Ishikawa (cell line): ENCODE measurements at regions not wholly inside any gene's neighbourhood (a gene's known extent, or its start where the extent isn't known, plus 50 kb on each side); places are given as distances from the start of the nearest gene placed in this dataset.

Source experiments
- CEBPB ChIP-seq: IDR thresholded peaks from 2 replicates; pipeline ENCODE4 v1.6.1; 2012
- EGR1 ChIP-seq: IDR thresholded peaks from 2 replicates; pipeline ENCODE4 v1.6.1; 2012
- EP300 ChIP-seq: IDR thresholded peaks from 2 replicates; pipeline ENCODE4 v1.6.1; 2012; ENCODE audit warnings: borderline replicate concordance
- FOXM1 ChIP-seq: IDR thresholded peaks from 2 replicates; pipeline ENCODE4 v1.6.1; 2012; ENCODE audit warnings: low read depth, borderline replicate concordance
- NFIC ChIP-seq: IDR thresholded peaks from 2 replicates; pipeline ENCODE4 v1.6.1; 2012
- RAD21 ChIP-seq: IDR thresholded peaks from 2 replicates; pipeline ENCODE4 v1.6.1; 2012; ENCODE audit warnings: low read depth
- TAF1 ChIP-seq: IDR thresholded peaks from 2 replicates; pipeline ENCODE4 v1.6.1; 2012; ENCODE audit warnings: low read depth, mild to moderate bottlenecking
- TCF12 ChIP-seq: IDR thresholded peaks from 2 replicates; pipeline ENCODE4 v1.6.1; 2012; ENCODE audit warnings: low read depth
- TEAD4 ChIP-seq: IDR thresholded peaks from 2 replicates; pipeline ENCODE4 v1.6.1; 2012
- YY1 ChIP-seq: IDR thresholded peaks from 2 replicates; pipeline ENCODE4 v1.6.1; 2012; ENCODE audit warnings: low read depth
- ZBTB7A ChIP-seq: IDR thresholded peaks from 2 replicates; pipeline ENCODE4 v1.6.1; 2012; ENCODE audit warnings: low read depth
- TF ChIP-seq, protein P1 (sequence below): IDR thresholded peaks from 2 replicates; pipeline ENCODE4 v1.6.1; 2012; ENCODE audit warnings: low read depth, mild to moderate bottlenecking
- TF ChIP-seq, protein P2 (sequence below): IDR thresholded peaks from 2 replicates; pipeline ENCODE4 v1.6.1; 2012

DNA sequence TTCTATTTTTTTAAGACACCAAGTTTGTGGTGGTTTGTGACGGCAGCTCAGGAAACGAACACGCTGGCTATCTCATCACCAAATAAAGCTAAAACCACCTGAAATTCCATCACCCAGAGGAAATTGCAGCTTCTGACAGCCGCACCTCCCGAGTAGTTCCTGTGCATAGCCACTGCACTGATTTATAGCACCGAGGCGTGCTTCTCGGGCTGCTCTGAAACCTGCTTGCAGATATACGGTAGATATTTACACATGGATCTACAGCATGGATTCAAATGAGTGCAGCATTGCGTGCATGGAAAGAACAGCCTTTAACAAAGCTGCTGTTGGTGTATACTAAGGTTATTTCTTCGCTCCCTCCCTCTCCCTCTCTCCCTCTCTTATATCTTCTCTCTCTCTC lies 153.8 kb downstream of the PHF2 start:
- TF ChIP-seq TEAD4 (no peak), CEBPB (no peak), RAD21 (no peak), YY1 (no peak), NFIC (no peak), FOXM1 (no peak), ZBTB7A (no peak), TCF12 (no peak), EP300 (no peak), EGR1 (no peak), TAF1 (no peak)
- TF ChIP-seq, protein P1, sequence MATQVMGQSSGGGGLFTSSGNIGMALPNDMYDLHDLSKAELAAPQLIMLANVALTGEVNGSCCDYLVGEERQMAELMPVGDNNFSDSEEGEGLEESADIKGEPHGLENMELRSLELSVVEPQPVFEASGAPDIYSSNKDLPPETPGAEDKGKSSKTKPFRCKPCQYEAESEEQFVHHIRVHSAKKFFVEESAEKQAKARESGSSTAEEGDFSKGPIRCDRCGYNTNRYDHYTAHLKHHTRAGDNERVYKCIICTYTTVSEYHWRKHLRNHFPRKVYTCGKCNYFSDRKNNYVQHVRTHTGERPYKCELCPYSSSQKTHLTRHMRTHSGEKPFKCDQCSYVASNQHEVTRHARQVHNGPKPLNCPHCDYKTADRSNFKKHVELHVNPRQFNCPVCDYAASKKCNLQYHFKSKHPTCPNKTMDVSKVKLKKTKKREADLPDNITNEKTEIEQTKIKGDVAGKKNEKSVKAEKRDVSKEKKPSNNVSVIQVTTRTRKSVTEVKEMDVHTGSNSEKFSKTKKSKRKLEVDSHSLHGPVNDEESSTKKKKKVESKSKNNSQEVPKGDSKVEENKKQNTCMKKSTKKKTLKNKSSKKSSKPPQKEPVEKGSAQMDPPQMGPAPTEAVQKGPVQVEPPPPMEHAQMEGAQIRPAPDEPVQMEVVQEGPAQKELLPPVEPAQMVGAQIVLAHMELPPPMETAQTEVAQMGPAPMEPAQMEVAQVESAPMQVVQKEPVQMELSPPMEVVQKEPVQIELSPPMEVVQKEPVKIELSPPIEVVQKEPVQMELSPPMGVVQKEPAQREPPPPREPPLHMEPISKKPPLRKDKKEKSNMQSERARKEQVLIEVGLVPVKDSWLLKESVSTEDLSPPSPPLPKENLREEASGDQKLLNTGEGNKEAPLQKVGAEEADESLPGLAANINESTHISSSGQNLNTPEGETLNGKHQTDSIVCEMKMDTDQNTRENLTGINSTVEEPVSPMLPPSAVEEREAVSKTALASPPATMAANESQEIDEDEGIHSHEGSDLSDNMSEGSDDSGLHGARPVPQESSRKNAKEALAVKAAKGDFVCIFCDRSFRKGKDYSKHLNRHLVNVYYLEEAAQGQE: no peak
- TF ChIP-seq, protein P2, sequence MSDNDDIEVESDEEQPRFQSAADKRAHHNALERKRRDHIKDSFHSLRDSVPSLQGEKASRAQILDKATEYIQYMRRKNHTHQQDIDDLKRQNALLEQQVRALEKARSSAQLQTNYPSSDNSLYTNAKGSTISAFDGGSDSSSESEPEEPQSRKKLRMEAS: no peak
